ENCODE measurements at regions not wholly inside any gene's neighbourhood (a gene's known extent, or its start where the extent isn't known, plus 50 kb on each side); places are given as distances from the start of the nearest gene placed in this dataset.
"Not testable (repeated sequence)": the region's sequence is repeated elsewhere in the genome, so short reads cannot be mapped to it uniquely, and the experiment has no call there.

- not testable (repeated sequence) for TF ChIP-seq CTCF (conservative IDR thresholded peaks at IDR 0.05 in 1 of 2, IDR thresholded peaks at IDR 0.05 in 1 of 2; ENCODE audit: extremely low read depth in 1 of 2, insufficient read depth in 1 of 2, low read depth in 1 of 2, low read length in 2 of 2); EZH2 (IDR thresholded peaks at IDR 0.05; ENCODE audit: borderline replicate concordance, low read length)
Observed at GRCh38 chr7:104276730-104277129, 51.7 kb upstream of the LHFPL3 start.

Data from mammary epithelial cell (primary cell).